Left colon (tissue), 2 donors: ENCODE measurements at regions not wholly inside any gene's neighbourhood (a gene's known extent, or its start where the extent isn't known, plus 50 kb on each side); places are given as distances from the start of the nearest gene placed in this dataset.
"Not testable (repeated sequence)": the region's sequence is repeated elsewhere in the genome, so short reads cannot be mapped to it uniquely, and the experiment has no call there.

ENCODE experiments used
- ATAC-seq: fragments of 200-7000 bp; cut with Tn5 transposase; one replicate; pipeline ENCODE4 v1.9.1; 2020; ENCODE audit warnings: mild to moderate bottlenecking, moderate library complexity
- DNase-seq, 2 donors: peaks; one replicate each; pipeline ENCODE4 v3.0.0-alpha.2; 2020
- intact Hi-C, 2 donors: fragments of 100-400 bp; cut with DNase I in 1 of 2; cut with micrococcal nuclease in 1 of 2; formaldehyde crosslinking; loops; one replicate each; pipeline versions ENCODE4 v1.11.2 to v1.14.0; 2022; cut with DNase I, micrococcal nuclease
- donor health status: DM: no; HTN: no; CAD: no.
- donor health status: DM: yes; HTN: yes; CAD: no.

- ATAC-seq (no peak), DNase-seq (no peak)
- intact Hi-C loops = no loop called here
Observed at GRCh38 chr5:106489004-106489403, 1181.7 kb downstream of the EFNA5 start.

DNA sequence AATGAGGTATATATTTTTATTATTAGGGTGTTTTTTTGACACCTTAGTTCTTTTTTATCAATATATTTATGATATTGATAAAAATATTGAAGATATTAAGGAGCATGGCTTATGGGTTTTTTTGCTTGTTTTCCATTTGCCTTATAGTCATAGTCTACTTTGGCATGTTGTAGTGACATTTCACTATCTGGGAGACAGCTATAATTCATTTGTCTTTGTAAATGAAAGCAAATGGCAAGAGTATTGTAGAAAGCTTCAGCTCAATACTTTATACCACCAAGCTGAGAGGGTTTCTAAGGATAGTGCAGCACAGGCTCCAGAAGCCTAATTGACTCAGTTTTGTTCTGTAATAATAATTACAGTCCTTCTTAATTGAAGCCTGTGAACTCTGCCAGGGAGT is 1182.3 kb downstream of the EFNA5 start:
- no peak for ATAC-seq
- intact Hi-C loops = no loop called here
- DNase-seq = no peak

DNA sequence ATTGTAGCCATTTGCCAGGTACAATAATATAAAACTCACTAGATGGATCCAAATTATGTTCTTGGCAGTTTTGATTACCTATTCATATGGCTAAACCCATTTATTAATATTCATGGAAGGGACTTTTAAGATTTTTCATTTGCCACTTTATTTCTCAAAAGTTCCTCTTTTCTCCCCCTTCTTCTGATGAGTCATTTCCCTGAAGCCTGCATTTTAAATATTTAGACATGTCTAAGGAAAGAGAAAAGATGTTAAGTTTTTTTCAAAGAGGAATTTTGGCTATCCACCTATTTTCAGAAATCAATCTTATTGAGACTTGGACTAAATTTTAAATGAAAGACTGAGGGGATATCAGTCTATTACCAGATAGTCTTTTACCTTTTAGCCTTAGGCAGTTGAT is 1189.4 kb downstream of the EFNA5 start:
- intact Hi-C loops = no loop called here
- ATAC-seq (no peak), DNase-seq (no peak)

DNA sequence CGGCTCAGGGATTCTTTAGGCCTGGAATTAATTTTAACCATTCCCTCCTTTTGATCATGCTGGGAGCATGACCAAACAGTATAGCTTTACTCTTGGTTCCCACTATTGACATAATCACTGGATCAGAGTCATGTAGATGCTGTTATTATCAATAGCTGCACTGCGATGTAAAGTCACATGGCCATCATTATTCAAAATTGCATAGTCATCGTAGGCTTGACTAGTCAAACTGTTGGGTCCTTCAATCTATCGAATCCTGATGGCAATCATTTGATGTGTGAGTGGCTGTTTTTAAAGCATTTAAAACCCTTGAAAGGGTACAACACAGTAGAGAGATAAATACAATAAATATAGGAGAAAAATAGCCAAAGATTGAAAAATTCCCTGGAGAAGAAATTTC is 1194.1 kb downstream of the EFNA5 start:
- intact Hi-C loops = no loop called here
- DNase-seq = no peak
- no peak for ATAC-seq

- intact Hi-C loops = no loop called here
- DNase-seq (no peak), ATAC-seq (no peak)
Observed at GRCh38 chr5:106474066-106474465, 1196.7 kb downstream of the EFNA5 start.

- ATAC-seq = no peak
- intact Hi-C loops = no loop called here
- DNase-seq = no peak
Observed at GRCh38 chr5:106459541-106459940, 1211.2 kb downstream of the EFNA5 start.

GRCh38 chr5:106454651-106455415 is 1215.9 kb downstream of the EFNA5 start:
- no peak for DNase-seq
- intact Hi-C loops = no loop called here
- ATAC-seq = no peak

- ATAC-seq = no peak
- DNase-seq = no peak
- intact Hi-C loops = no loop called here
Observed at GRCh38 chr5:106454050-106454449, 1216.7 kb downstream of the EFNA5 start.

DNA sequence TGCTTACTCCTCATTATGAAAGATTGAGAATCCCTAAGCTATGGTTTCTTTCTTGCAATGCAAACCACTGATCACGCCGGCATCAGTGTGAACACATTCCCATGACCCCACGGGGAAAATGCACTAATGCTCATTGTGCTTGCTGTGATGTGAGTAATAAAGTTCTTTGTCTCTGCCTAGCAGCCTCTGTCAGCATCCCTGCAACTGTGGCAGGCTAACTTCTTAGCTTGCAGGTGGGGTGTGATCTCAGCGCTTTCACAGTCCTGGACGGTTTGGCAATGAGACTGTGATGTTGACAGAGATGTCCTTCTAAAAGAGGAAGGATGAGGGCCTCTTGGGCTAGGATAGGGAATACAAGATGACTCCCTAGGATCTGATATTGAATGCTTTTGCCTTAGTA is 1218.7 kb downstream of the EFNA5 start:
- intact Hi-C loops = no loop called here
- ATAC-seq = no peak
- DNase-seq = no peak

DNA sequence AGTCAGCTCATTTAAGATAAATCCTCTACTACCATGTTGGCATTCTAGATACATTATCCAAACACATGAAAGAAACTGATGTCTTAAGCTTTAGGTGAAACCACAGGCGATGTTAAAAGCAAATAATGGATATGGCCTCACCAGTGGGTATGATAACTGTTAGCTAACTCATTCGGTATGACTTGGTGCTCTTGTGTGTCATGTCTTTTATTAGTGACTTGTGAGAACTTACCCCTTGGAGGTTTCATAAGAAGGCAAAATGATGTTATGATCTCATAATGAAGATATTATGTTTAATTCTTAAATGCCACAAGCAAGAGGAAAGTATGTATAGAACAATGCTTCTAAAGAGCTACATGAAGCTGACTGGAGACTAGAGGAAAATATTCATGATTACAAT is 1227.0 kb downstream of the EFNA5 start:
- intact Hi-C loops = no loop called here
- ATAC-seq = no peak
- no peak for DNase-seq

GRCh38 chr5:106435185-106435584 is 1235.6 kb downstream of the EFNA5 start:
- intact Hi-C loops = no loop called here
- no peak for ATAC-seq
- no peak for DNase-seq

GRCh38 chr5:106430733-106431132 is 1240.0 kb downstream of the EFNA5 start:
- intact Hi-C loops, ATAC-seq, DNase-seq: not testable (repeated sequence)

GRCh38 chr5:106423109-106423897 is 1247.4 kb downstream of the EFNA5 start:
- ATAC-seq (no peak), DNase-seq (peak in 1 of 2 donors; percentile 2)
- intact Hi-C loops = no loop called here

DNA sequence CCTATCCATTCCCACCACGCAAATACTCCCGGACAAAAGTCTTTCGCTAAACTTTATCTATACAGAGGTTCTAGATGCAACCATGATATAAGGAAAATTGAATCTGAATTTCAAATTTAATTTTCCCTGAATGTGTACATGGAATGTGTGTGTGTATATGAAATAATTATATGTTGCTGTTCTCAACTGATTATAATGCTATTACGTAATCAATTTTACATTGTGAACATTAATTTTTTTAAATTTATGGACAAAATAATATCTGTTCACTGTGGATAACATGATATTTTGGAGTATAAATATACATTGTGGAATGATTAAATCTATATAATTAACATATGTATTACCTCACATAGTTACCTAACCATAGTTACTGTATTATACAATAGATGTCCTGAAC is 1250.6 kb downstream of the EFNA5 start:
- intact Hi-C loops = no loop called here
- no peak for ATAC-seq
- DNase-seq = no peak

- DNase-seq (no peak), ATAC-seq (no peak)
- intact Hi-C loops = no loop called here
Observed at GRCh38 chr5:106418196-106418595, 1252.5 kb downstream of the EFNA5 start.

- ATAC-seq = no peak
- intact Hi-C loops = no loop called here
- no peak for DNase-seq
Observed at GRCh38 chr5:106417566-106417965, 1253.2 kb downstream of the EFNA5 start.

GRCh38 chr5:106417163-106417562 is 1253.6 kb downstream of the EFNA5 start:
- intact Hi-C loops = no loop called here
- ATAC-seq (no peak), DNase-seq (no peak)

- intact Hi-C loops = no loop called here
- ATAC-seq (no peak), DNase-seq (no peak)
Observed at GRCh38 chr5:106415541-106415940, 1255.2 kb downstream of the EFNA5 start.

DNA sequence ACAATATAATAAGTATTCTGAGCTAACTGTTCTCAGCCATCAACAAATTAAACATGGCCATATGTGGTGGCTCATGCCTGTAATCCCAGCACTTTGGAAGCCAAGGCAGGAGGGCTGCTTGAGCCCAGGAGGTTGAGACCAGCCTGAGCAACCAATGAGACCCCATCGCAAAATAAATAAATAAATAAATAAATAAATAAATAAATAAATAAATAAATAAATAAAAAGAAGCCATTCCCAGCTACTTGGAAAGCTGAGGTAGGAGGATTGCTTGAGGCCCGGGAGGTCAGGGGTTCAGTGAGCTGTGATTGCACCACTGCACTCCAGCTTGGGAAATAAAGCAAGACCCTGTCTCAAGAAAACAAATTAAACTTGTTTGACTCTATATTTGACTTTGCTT is 1256.4 kb downstream of the EFNA5 start:
- intact Hi-C loops = no loop called here
- ATAC-seq = no peak
- no peak for DNase-seq

DNA sequence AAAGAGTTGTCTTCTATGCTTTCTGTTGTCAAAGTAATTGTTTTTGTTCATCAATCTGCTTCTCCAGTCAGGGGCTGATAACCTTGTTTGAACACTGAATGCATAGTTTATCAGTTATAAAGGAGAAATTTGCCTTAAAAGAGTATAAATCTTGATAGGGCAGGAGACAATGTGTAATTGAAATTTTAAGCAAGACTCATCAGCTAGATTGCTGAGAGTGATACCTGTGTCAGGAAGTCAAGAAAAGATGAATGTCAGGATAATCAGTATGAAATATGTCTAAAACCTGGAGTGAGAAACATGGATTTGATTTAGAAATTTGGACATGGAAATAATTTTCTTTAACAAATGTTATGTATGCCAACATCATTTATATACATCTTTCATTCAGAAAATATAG is 1258.1 kb downstream of the EFNA5 start:
- ATAC-seq (no peak), DNase-seq (no peak)
- intact Hi-C loops = no loop called here

- ATAC-seq (no peak), DNase-seq (no peak)
- intact Hi-C loops = no loop called here
Observed at GRCh38 chr5:106408570-106408969, 1262.2 kb downstream of the EFNA5 start.
